Liver (tissue), 7 donors: ENCODE measurements at regions not wholly inside any gene's neighbourhood (a gene's known extent, or its start where the extent isn't known, plus 50 kb on each side); places are given as distances from the start of the nearest gene placed in this dataset.

Experiments
- DNase-seq: peaks from one replicate; pipeline ENCODE4 v3.0.0-alpha.2; 2017; ENCODE audit warnings: low spot score
- H3K27ac ChIP-seq, 2 donors: one replicate each; pipeline ENCODE4 v1.7.0; 2013; ENCODE audit warnings: inconsistent platforms in 2 of 2, low read length in 2 of 2, control low read depth in 1 of 2, low read depth in 1 of 2, mild to moderate bottlenecking in 1 of 2
- H3K27me3 ChIP-seq, 4 donors: one replicate each; pipeline versions ENCODE4 v1.6.1 to v1.7.0; 2013; ENCODE audit warnings: low read length in 3 of 4, inconsistent platforms in 1 of 4, mild to moderate bottlenecking in 1 of 4, moderate library complexity in 1 of 4; ENCODE audit not compliant: control insufficient read depth in 4 of 4, insufficient read depth in 4 of 4
- H3K36me3 ChIP-seq, 4 donors: one replicate each; pipeline versions ENCODE4 v1.6.1 to v1.7.0; 2013; ENCODE audit warnings: low read length in 3 of 4, mild to moderate bottlenecking in 3 of 4, low read depth in 1 of 4, moderate library complexity in 1 of 4; ENCODE audit not compliant: control insufficient read depth in 4 of 4, insufficient read depth in 3 of 4
- H3K4me1 ChIP-seq, 4 donors: one replicate each; pipeline versions ENCODE4 v1.6.1 to v1.7.0; 2013; ENCODE audit warnings: low read length in 3 of 4, mild to moderate bottlenecking in 3 of 4, moderate library complexity in 1 of 4; ENCODE audit not compliant: control insufficient read depth in 4 of 4, insufficient read depth in 4 of 4
- H3K4me3 ChIP-seq, 3 donors: one replicate each; pipeline versions ENCODE4 v1.6.1 to v1.7.0; 2013; ENCODE audit warnings: low read length in 3 of 3, control low read depth in 1 of 3, low read depth in 1 of 3, mild to moderate bottlenecking in 1 of 3
- H3K9ac ChIP-seq, 2 donors: one replicate each; pipeline ENCODE4 v1.7.0; 2013; ENCODE audit warnings: low read length in 2 of 2, mild to moderate bottlenecking in 2 of 2, moderate library complexity in 2 of 2, control low read depth in 1 of 2, low read depth in 1 of 2
- H3K9me3 ChIP-seq, 4 donors: one replicate each; pipeline versions ENCODE4 v1.6.1 to v1.7.0; 2013; ENCODE audit warnings: low read length in 3 of 4; ENCODE audit not compliant: control insufficient read depth in 4 of 4
- EGR1 ChIP-seq, 2 donors: IDR thresholded peaks; 2 replicates each; pipeline ENCODE4 v1.6.1; 2016 to 2018; ENCODE audit warnings: antibody characterized with exemption in 2 of 2, low read depth in 2 of 2
- FOXA1 ChIP-seq: IDR thresholded peaks from 2 replicates; pipeline ENCODE4 v1.6.1; 2016; ENCODE audit warnings: antibody characterized with exemption
- FOXA2 ChIP-seq: IDR thresholded peaks from 2 replicates; pipeline ENCODE4 v1.6.1; 2016; ENCODE audit warnings: antibody characterized with exemption
- GABPA ChIP-seq, 2 donors: IDR thresholded peaks in 1 of 2; conservative IDR thresholded peaks in 1 of 2; 2 replicates each; pipeline ENCODE4 v1.6.1; 2016; ENCODE audit warnings: antibody characterized with exemption in 2 of 2, mild to moderate bottlenecking in 1 of 2, moderate library complexity in 1 of 2
- HNF4G ChIP-seq: IDR thresholded peaks from 2 replicates; pipeline ENCODE4 v1.6.1; 2016; ENCODE audit warnings: antibody characterized with exemption
- NR2F2 ChIP-seq: IDR thresholded peaks from 2 replicates; pipeline ENCODE4 v1.6.1; 2016; ENCODE audit warnings: antibody characterized with exemption
- RAD21 ChIP-seq, 2 donors: IDR thresholded peaks; 2 replicates each; pipeline ENCODE4 v1.6.1; 2016; ENCODE audit warnings: antibody characterized with exemption in 2 of 2, mild to moderate bottlenecking in 2 of 2
- RXRA ChIP-seq, 2 donors: IDR thresholded peaks; 2 replicates each; pipeline ENCODE4 v1.6.1; 2017 to 2018; ENCODE audit warnings: antibody characterized with exemption in 2 of 2, mild to moderate bottlenecking in 1 of 2
- SP1 ChIP-seq: IDR thresholded peaks from 2 replicates; pipeline ENCODE4 v1.6.1; 2018; ENCODE audit warnings: antibody characterized with exemption, mild to moderate bottlenecking
- YY1 ChIP-seq: IDR thresholded peaks from 2 replicates; pipeline ENCODE4 v1.6.1; 2016; ENCODE audit warnings: antibody characterized with exemption, mild to moderate bottlenecking
- WGBS: extraction: QIAGEN DNeasy Blood & Tissue Kit; methylation state at CpG from one replicate; pipeline ENCODE4 v1.1.7; 2013; 5-methylcytosine and 5-hydroxymethylcytosine counted together
- TF ChIP-seq, protein P1 (sequence below): IDR thresholded peaks from 2 replicates; pipeline ENCODE4 v1.6.1; 2016; ENCODE audit warnings: antibody characterized with exemption
- TF ChIP-seq, protein P2 (sequence below): IDR thresholded peaks from 2 replicates; pipeline ENCODE4 v1.6.1; 2016; ENCODE audit warnings: antibody characterized with exemption
- TF ChIP-seq, protein P3 (sequence below): IDR thresholded peaks from 2 replicates; pipeline ENCODE4 v1.6.1; 2016; ENCODE audit warnings: antibody characterized with exemption, mild to moderate bottlenecking
- TF ChIP-seq, protein P4 (sequence below): IDR thresholded peaks from 2 replicates; pipeline ENCODE4 v1.6.1; 2016; ENCODE audit warnings: antibody characterized with exemption
- donor health status: healthy.
- donor health status: healthy.
- donor health status: healthy.
- donor health status: healthy.

DNA sequence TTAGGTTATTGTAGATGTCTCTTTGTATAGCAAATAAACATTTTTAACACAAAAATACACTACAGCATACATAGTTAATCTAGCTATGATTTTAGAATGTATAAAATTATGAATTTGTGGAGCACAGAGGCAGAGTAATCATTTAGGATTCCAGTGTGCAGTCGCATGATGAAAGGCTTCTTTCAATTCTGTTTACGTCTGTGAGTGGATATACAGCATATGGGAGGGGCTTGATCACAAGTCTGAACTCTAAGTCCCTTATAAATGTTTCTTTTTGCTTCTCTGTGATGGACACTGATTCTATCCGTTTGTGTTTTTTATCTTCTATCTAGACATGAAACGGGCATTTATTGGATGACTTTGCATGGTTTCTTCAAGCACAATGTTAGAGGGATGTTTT, 1239.6 kb upstream of the AGA start:
- no peak for TF ChIP-seq SP1
- TF ChIP-seq, protein P1, sequence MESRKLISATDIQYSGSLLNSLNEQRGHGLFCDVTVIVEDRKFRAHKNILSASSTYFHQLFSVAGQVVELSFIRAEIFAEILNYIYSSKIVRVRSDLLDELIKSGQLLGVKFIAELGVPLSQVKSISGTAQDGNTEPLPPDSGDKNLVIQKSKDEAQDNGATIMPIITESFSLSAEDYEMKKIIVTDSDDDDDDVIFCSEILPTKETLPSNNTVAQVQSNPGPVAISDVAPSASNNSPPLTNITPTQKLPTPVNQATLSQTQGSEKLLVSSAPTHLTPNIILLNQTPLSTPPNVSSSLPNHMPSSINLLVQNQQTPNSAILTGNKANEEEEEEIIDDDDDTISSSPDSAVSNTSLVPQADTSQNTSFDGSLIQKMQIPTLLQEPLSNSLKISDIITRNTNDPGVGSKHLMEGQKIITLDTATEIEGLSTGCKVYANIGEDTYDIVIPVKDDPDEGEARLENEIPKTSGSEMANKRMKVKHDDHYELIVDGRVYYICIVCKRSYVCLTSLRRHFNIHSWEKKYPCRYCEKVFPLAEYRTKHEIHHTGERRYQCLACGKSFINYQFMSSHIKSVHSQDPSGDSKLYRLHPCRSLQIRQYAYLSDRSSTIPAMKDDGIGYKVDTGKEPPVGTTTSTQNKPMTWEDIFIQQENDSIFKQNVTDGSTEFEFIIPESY, result no peak
- TF ChIP-seq NR2F2, result no peak
- no peak for TF ChIP-seq RXRA (IDR thresholded peaks at IDR 0.05)
- TF ChIP-seq EGR1 (IDR thresholded peaks at IDR 0.05; ENCODE audit: low read depth in 2 of 2), result no peak
- 57% methylated on average over 4 of the region's 4 CpGs for WGBS
- Histone ChIP-seq H3K36me3 (no peaks in the 10 kb centered on the region), H3K4me3 (no peak overlapping the region), H3K27me3 (no peaks in the 10 kb centered on the region), H3K27ac (no peak overlapping the region), H3K9me3 (no peaks in the 10 kb centered on the region), H3K9ac (no peak overlapping the region), H3K4me1 (no peaks in the 10 kb centered on the region)
- DNase-seq, result no peak

DNA sequence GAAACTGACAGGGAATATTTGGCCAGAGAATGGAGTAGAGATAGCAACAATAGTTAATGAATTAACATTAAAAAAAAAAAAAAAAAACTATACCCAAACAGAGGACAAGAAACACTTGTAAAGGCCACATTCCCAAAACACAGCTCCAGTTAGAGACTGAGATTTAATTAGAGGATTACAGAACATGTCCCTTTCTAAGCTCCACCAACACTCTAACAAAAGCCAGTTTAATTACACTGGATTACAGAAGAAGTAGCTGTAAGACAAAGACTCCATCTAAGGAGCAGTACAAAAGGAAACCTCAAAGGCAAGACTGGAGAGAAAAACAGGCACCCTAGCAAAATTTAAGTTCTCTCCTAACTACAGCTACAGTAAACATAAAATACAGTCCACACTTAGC, 1247.7 kb upstream of the AGA start:
- no peak for DNase-seq
- H3K9ac ChIP-seq, result no peak overlapping the region
- H3K9me3 ChIP-seq, result no peaks in the 10 kb centered on the region
- H3K4me3 ChIP-seq, result no peak overlapping the region
- H3K27me3 ChIP-seq, result peaks cover 0 to 2% (median 0%) of the 10 kb centered on the region in 4 donors
- TF ChIP-seq FOXA2, result no peak
- TF ChIP-seq, protein P2, sequence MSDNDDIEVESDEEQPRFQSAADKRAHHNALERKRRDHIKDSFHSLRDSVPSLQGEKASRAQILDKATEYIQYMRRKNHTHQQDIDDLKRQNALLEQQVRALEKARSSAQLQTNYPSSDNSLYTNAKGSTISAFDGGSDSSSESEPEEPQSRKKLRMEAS, result no peak
- no peak for TF ChIP-seq EGR1 (IDR thresholded peaks at IDR 0.05; ENCODE audit: low read depth in 2 of 2)
- TF ChIP-seq FOXA1, result no peak
- TF ChIP-seq, protein P1, result no peak
- no peak for TF ChIP-seq SP1
- no peak for TF ChIP-seq NR2F2
- TF ChIP-seq, protein P3, sequence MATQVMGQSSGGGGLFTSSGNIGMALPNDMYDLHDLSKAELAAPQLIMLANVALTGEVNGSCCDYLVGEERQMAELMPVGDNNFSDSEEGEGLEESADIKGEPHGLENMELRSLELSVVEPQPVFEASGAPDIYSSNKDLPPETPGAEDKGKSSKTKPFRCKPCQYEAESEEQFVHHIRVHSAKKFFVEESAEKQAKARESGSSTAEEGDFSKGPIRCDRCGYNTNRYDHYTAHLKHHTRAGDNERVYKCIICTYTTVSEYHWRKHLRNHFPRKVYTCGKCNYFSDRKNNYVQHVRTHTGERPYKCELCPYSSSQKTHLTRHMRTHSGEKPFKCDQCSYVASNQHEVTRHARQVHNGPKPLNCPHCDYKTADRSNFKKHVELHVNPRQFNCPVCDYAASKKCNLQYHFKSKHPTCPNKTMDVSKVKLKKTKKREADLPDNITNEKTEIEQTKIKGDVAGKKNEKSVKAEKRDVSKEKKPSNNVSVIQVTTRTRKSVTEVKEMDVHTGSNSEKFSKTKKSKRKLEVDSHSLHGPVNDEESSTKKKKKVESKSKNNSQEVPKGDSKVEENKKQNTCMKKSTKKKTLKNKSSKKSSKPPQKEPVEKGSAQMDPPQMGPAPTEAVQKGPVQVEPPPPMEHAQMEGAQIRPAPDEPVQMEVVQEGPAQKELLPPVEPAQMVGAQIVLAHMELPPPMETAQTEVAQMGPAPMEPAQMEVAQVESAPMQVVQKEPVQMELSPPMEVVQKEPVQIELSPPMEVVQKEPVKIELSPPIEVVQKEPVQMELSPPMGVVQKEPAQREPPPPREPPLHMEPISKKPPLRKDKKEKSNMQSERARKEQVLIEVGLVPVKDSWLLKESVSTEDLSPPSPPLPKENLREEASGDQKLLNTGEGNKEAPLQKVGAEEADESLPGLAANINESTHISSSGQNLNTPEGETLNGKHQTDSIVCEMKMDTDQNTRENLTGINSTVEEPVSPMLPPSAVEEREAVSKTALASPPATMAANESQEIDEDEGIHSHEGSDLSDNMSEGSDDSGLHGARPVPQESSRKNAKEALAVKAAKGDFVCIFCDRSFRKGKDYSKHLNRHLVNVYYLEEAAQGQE, result no peak
- no peak for TF ChIP-seq YY1
- TF ChIP-seq HNF4G, result no peak
- no peak for TF ChIP-seq RXRA (IDR thresholded peaks at IDR 0.05)
- TF ChIP-seq GABPA (IDR thresholded peaks at IDR 0.05 in 1 of 2, conservative IDR thresholded peaks at IDR 0.05 in 1 of 2), result no peak
- no peak for TF ChIP-seq RAD21 (IDR thresholded peaks at IDR 0.05)
- TF ChIP-seq, protein P4, sequence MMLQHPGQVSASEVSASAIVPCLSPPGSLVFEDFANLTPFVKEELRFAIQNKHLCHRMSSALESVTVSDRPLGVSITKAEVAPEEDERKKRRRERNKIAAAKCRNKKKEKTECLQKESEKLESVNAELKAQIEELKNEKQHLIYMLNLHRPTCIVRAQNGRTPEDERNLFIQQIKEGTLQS, result no peak
- no peaks in the 10 kb centered on the region for H3K4me1 ChIP-seq
- H3K36me3 ChIP-seq, result no peaks in the 10 kb centered on the region
- no peak overlapping the region for H3K27ac ChIP-seq
